Activated CD4-positive, alpha-beta T cell treated with anti-CD3 and anti-CD28 coated beads for 36 hours (primary cell): ENCODE measurements at regions not wholly inside any gene's neighbourhood (a gene's known extent, or its start where the extent isn't known, plus 50 kb on each side); places are given as distances from the start of the nearest gene placed in this dataset.
"Not testable (repeated sequence)": the region's sequence is repeated elsewhere in the genome, so short reads cannot be mapped to it uniquely, and the experiment has no call there.

Experiments
- ATAC-seq: fragments of 200-7000 bp; cut with Tn5 transposase; one replicate; pipeline ENCODE4 v1.10.0; 2021; ENCODE audit warnings: mild to moderate bottlenecking, moderate library complexity
- CTCF ChIA-PET: fragments of 350-600 bp; sonication (Branson Sonifier 250); formaldehyde crosslinking; loops from one replicate; lab custom pipeline; 2021; ENCODE audit warnings: antibody characterized with exemption; lab: Charles Lee
- POLR2A ChIA-PET: fragments of 350-600 bp; sonication (Branson Sonifier 250); formaldehyde crosslinking; loops from one replicate; lab custom pipeline; 2021; ENCODE audit warnings: antibody characterized with exemption, inconsistent platforms; lab: Charles Lee
- DNase-seq: peaks from one replicate; pipeline ENCODE4 v3.0.0-alpha.2; 2020
- H3K27ac Mint-ChIP-seq: one replicate; pipeline ENCODE4 v1.8.0; 2021; ENCODE audit warnings: mixed read lengths
- H3K27me3 Mint-ChIP-seq: one replicate; pipeline ENCODE4 v1.8.0; 2021; ENCODE audit warnings: mixed read lengths
- H3K36me3 Mint-ChIP-seq: one replicate; pipeline ENCODE4 v1.8.0; 2021; ENCODE audit warnings: low read depth, mixed read lengths
- H3K4me1 Mint-ChIP-seq: one replicate; pipeline ENCODE4 v1.8.0; 2021; ENCODE audit warnings: mixed read lengths
- H3K4me3 Mint-ChIP-seq: one replicate; pipeline ENCODE4 v1.8.0; 2021; ENCODE audit warnings: mild to moderate bottlenecking, moderate library complexity, mixed read lengths
- H3K9me3 Mint-ChIP-seq: one replicate; pipeline ENCODE4 v1.8.0; 2021; ENCODE audit warnings: low read depth, mixed read lengths
- intact Hi-C, 2 experiments: fragments of 100-400 bp; cut with DNase I in 1 of 2; cut with micrococcal nuclease in 1 of 2; formaldehyde crosslinking; loops; one replicate each; pipeline versions ENCODE4 v1.14.2 to v1.15.1; 2022 to 2024; cut with DNase I, micrococcal nuclease

DNA sequence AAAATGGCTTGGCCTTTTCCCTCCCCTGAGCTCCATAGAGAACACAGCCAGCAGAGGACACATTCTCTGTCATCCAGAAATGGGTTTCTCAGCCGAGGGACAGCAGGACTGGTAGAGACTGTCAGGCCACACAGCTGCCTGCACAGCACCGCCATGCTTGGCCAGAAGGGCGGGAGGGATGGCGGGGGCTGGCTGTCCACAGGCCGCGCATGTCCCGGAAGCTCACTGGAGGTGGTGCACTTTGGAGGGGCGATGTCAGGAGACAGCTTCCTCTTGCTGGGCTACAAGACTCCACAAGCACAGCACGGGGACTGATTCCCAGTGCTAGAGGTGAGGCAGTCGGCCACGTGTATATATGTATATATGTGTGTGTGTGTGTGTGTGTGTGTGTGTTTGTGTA, 125.3 kb downstream of the GOLGA6L4 start:
- H3K9me3 Mint-ChIP-seq, intact Hi-C loops, H3K4me3 Mint-ChIP-seq, CTCF ChIA-PET, POLR2A ChIA-PET, H3K27ac Mint-ChIP-seq, ATAC-seq, H3K27me3 Mint-ChIP-seq, H3K36me3 Mint-ChIP-seq, H3K4me1 Mint-ChIP-seq, DNase-seq: not testable (repeated sequence)

DNA sequence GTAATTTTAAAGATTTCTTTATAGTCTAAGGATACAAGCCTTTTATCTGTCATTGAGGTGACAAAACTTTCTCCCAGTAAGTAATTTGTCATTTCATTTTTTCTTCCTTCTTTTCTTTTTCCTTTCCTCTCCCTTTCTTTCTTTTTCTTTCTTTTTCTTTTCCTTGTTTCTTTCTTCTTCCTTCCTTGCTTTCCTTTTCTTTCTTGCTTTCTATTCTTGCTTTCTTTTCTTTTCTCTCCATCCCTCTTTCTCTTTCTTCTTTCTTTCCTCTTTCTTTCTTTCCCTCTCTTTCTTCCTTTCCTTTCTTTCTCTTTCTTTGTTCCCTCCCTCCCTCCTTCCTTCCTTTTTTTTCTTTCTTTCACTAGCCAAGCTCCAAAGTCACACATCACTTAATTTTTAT, 148.8 kb downstream of the GOLGA6L4 start:
- H3K9me3 Mint-ChIP-seq, H3K36me3 Mint-ChIP-seq, POLR2A ChIA-PET, H3K4me1 Mint-ChIP-seq, H3K4me3 Mint-ChIP-seq, CTCF ChIA-PET, ATAC-seq, intact Hi-C loops, H3K27ac Mint-ChIP-seq, DNase-seq: not testable (repeated sequence)
- peaks cover 16% of the 10 kb centered on the region for H3K27me3 Mint-ChIP-seq

DNA sequence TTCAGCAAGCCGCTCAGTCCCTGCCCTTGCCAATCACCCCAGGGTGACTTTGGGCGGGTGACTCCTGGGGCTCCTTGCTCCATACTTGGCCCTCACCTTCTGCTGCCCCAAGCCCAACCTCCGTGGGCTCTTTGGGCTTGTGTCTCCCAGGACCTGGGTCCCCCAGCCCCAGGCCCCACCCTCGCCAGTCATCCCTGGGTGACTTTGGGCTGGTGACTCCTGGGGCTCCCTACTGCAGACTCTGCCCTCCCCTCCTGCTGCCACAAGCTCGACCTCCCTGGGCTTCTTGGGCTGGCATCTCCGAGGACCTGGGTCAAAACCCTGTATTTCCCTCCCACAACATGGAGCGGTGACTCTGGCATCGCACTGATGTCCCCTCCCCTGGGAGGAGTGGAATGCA, 151.5 kb downstream of the GOLGA6L4 start:
- Mint-ChIP-seq H3K27me3 (peaks cover 26% of the 10 kb centered on the region), H3K9me3 (no peaks in the 10 kb centered on the region), H3K4me1 (no peaks in the 10 kb centered on the region), H3K27ac (no peak overlapping the region), H3K4me3 (no peak overlapping the region), H3K36me3 (no peaks in the 10 kb centered on the region)
- CTCF ChIA-PET, result no interaction called here
- ATAC-seq (no peak), DNase-seq (no peak)
- intact Hi-C loops, result no loop called here
- POLR2A ChIA-PET, result no interaction called here

DNA sequence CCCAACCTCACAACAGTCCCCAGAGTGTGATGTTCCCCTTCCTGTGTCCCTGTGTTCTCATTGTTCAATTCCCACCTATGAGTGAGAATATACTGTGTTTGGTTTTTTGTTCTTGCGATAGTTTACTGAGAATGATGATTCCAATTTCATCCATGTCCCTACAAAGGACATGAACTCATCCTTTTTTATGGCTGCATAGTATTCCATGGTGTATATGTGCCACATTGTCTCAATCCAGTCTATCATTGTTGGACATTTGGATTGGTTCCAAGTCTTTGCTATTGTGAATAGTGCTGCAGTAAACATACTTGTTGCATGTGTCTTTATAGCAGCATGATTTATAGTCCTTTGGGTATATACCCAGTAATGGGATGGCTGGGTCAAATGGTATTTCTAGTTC, 152.6 kb downstream of the GOLGA6L4 start:
- intact Hi-C loops, H3K4me1 Mint-ChIP-seq, H3K9me3 Mint-ChIP-seq, ATAC-seq, POLR2A ChIA-PET, H3K4me3 Mint-ChIP-seq, H3K36me3 Mint-ChIP-seq, CTCF ChIA-PET, H3K27ac Mint-ChIP-seq, DNase-seq: not testable (repeated sequence)
- peaks cover 26% of the 10 kb centered on the region for H3K27me3 Mint-ChIP-seq

DNA sequence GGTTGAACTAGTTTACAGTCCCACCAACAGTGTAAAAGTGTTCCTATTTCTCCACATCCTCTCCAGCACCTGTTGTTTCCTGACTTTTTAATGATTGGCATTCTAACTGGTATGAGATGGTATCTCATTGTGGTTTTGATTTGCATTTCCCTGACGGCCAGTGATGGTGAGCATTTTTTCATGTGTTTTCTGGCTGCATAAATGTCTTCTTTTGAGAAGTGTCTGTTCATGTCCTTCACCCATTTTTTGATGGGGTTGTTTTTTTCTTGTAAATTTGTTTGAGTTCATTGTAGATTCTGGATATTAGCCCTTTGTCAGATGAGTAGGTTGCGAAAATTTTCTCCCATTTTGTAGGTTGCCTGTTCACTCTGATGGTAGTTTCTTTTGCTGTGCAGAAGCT, 153.1 kb downstream of the GOLGA6L4 start:
- H3K4me1 Mint-ChIP-seq, POLR2A ChIA-PET, ATAC-seq, DNase-seq, H3K9me3 Mint-ChIP-seq, intact Hi-C loops, H3K27ac Mint-ChIP-seq, CTCF ChIA-PET, H3K4me3 Mint-ChIP-seq, H3K36me3 Mint-ChIP-seq: not testable (repeated sequence)
- peaks cover 26% of the 10 kb centered on the region for H3K27me3 Mint-ChIP-seq

DNA sequence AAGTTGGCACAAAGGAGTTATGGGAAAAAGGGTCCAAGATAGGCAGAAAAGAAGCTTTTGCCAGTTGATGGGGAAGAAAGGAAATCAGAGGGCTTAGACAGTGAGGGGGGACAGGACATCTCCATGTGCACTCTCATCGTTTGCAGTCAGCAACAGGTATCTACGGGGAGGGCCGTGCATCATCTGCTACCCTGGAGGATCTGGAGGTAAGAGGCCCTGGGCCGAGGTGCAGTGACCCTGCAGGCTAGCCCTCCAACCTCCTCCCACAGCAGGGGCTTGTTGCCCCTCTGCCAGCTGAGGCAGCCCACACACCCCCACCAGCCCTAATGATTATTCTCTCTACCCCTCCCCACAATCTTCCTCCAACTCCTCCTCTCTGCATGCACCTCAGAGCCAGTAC, 154.8 kb downstream of the GOLGA6L4 start:
- H3K9me3 Mint-ChIP-seq, H3K4me1 Mint-ChIP-seq, CTCF ChIA-PET, H3K27ac Mint-ChIP-seq, POLR2A ChIA-PET, ATAC-seq, DNase-seq, H3K36me3 Mint-ChIP-seq, intact Hi-C loops, H3K4me3 Mint-ChIP-seq: not testable (repeated sequence)
- H3K27me3 Mint-ChIP-seq, result peaks cover 21% of the 10 kb centered on the region

DNA sequence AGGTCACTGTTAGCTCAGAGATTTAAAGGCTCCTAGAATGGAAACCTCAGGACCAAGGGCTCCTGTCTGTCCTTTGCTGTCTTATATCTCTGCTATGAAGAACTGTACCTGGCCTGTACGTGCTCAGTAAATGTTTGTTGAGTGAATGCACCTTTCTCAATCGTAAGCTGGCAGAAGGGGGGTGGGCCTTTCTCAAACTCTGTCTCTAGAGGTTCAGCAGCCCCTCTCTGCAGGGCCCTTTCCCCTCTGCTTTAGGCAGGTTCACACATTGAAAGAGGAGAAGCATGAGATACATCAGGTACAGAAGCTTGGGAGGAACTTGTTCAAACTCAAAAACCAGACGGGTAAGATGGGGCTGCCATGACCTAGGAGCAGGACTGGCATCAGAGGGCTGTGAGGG, 155.6 kb downstream of the GOLGA6L4 start:
- DNase-seq, result no peak
- Mint-ChIP-seq H3K4me3 (no peak overlapping the region), H3K36me3 (no peaks in the 10 kb centered on the region), H3K27ac (no peak overlapping the region), H3K27me3 (peaks cover 21% of the 10 kb centered on the region), H3K4me1 (no peaks in the 10 kb centered on the region), H3K9me3 (no peaks in the 10 kb centered on the region)
- intact Hi-C loops, result no loop called here
- ChIA-PET POLR2A (no interaction called here), CTCF (no interaction called here)
- ATAC-seq, result no peak

DNA sequence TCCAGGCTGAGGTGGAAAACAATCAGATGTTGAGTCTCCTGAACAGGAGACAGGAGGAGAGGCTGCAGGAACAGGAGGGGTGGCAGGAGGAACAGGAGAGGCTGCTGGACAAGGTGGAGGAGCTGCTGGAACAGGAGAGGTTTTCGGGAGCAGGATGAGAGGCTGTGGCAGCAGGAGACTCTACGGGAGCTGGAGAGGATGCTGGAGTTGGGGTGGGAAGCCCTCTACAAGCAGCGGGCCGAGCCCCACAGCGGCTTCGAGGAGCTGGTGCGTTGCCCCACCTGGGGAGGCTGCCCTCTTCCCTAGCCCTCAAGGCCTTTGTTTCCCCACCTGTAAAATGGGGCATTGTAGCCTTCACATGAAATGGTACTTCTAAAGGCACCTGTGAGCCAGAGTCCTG, 156.4 kb downstream of the GOLGA6L4 start:
- DNase-seq, POLR2A ChIA-PET, ATAC-seq, H3K36me3 Mint-ChIP-seq, H3K27ac Mint-ChIP-seq, H3K9me3 Mint-ChIP-seq, H3K4me3 Mint-ChIP-seq, intact Hi-C loops, H3K4me1 Mint-ChIP-seq: not testable (repeated sequence)
- CTCF ChIA-PET, result interaction anchor here (0.6 kb wide), 1 partner anchor 579 kb away, joined by 3 read pairs; no protein-coding TSS in a partner anchor
- H3K27me3 Mint-ChIP-seq, result peaks cover 21% of the 10 kb centered on the region

DNA sequence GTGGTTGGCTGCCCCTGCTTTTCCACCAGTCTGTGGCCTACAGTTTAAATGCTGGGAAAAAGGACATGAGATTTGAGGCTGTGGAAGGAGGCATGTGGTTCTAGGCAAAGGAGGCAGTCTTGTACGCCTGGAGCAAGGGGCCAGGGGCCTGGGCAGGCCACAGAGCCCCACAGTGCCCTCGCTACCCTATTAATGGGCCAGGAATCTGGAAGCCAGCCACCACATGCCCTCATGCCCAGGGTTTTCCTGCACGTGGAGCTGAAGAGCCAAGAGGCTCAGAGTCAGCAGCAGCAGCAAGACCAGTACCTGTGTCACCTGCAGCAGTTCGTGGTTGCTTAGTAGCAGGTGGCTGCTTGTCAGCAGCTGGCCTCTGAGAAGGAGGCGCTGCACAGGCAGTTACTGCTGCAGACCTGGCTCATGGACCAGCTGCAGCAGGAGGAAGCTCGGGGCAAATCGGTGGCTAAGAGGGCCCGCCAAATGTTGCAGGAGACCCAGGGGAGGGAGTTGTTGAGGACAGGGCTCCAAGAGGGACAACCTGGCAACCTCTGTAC, 157.9 kb downstream of the GOLGA6L4 start:
- H3K9me3 Mint-ChIP-seq, intact Hi-C loops, POLR2A ChIA-PET, H3K4me1 Mint-ChIP-seq, CTCF ChIA-PET, DNase-seq, H3K4me3 Mint-ChIP-seq, H3K36me3 Mint-ChIP-seq, H3K27ac Mint-ChIP-seq, ATAC-seq: not testable (repeated sequence)
- H3K27me3 Mint-ChIP-seq, result peaks cover 17% of the 10 kb centered on the region

DNA sequence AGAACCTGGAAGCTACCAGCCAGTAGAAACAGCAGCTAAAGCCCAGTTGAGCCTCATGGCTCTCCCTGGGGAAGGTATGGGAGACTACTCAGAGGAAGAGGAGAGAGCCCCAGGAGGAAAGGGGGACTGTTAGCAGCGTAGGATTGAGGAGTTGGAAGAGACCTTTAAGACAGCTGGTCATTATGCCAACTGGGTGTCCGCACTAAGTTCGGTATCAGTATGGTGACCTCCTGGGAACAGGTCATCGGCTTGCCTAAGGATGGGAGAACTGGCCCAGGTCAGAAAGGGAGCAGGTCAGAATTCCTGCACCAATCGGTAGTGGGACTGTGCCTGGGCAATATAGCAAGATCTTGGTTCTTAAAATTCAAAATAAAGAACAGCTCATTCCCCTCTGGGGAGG, 158.4 kb downstream of the GOLGA6L4 start:
- H3K27ac Mint-ChIP-seq, CTCF ChIA-PET, POLR2A ChIA-PET, H3K9me3 Mint-ChIP-seq, intact Hi-C loops, DNase-seq, ATAC-seq, H3K4me3 Mint-ChIP-seq, H3K4me1 Mint-ChIP-seq, H3K36me3 Mint-ChIP-seq: not testable (repeated sequence)
- peaks cover 15% of the 10 kb centered on the region for H3K27me3 Mint-ChIP-seq

DNA sequence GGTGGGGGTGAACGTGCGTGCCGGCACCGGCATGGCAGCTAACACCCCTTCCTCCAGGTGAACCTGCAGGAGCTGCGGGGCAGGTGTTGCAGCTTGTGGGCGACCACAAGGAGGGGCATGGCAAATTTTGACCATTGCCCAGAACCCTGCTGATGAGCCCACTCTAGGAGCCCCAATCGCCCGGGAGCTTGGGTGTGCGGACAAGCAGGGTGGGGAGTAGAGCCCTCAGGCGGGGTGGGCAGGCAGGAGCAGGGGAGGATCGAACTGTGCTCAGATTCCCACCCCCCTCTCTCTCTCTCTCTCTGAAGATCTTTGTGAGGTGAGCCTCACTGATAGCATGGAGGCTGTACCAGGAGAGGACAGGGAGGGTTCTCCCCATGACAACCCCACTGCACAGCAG, 159.8 kb downstream of the GOLGA6L4 start:
- CTCF ChIA-PET, H3K27ac Mint-ChIP-seq: not testable (repeated sequence)

DNA sequence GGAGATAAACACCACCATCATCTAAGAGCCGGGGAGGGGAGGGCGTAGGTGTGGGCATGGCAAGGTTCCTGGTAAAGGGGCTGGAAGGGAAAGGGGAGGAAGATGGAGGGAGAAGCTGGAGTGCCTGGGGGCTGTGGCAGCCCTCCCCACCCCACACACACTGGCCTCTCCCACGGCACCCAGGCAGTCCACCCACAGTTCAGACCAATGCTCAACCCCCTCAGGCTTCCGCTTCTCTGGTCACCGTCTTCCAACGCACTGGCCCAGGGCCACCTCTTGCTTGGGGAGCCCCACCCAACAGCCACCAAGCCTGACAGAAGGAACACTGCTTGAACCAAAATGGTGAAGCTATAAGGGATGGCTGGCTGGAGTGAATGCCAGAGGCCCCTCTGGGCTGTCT, 160.3 kb downstream of the GOLGA6L4 start:
- CTCF ChIA-PET, result not testable (repeated sequence)

More for the DNA sequence above, 159.8 kb downstream of the GOLGA6L4 start:
- POLR2A ChIA-PET, H3K4me3 Mint-ChIP-seq, intact Hi-C loops, H3K36me3 Mint-ChIP-seq, H3K4me1 Mint-ChIP-seq, H3K9me3 Mint-ChIP-seq, DNase-seq, ATAC-seq: not testable (repeated sequence)
- H3K27me3 Mint-ChIP-seq, result peaks cover 15% of the 10 kb centered on the region

More for the DNA sequence above, 160.3 kb downstream of the GOLGA6L4 start:
- ATAC-seq, DNase-seq, POLR2A ChIA-PET, H3K9me3 Mint-ChIP-seq, H3K4me1 Mint-ChIP-seq, H3K4me3 Mint-ChIP-seq, H3K27ac Mint-ChIP-seq, intact Hi-C loops, H3K36me3 Mint-ChIP-seq: not testable (repeated sequence)
- H3K27me3 Mint-ChIP-seq, result peaks cover 14% of the 10 kb centered on the region
